NCI-H748 (cell line): ENCODE measurements at regions not wholly inside any gene's neighbourhood (a gene's known extent, or its start where the extent isn't known, plus 50 kb on each side); places are given as distances from the start of the nearest gene placed in this dataset.
A peak's percentile ranks its signal among the peaks of the same experiment; 100 is the strongest.
"Not testable (repeated sequence)": the region's sequence is repeated elsewhere in the genome, so short reads cannot be mapped to it uniquely, and the experiment has no call there.

ENCODE experiments used
- DNase-seq: peaks from one replicate; lab custom pipeline; 2025; ENCODE audit not compliant: unreplicated experiment; lab: John Stamatoyannopoulos, UW

- no peak for DNase-seq
Observed at GRCh38 chr10:52598936-52599335, 173.6 kb downstream of the MBL2 start.

GRCh38 chr10:52599551-52600200 is 172.9 kb downstream of the MBL2 start:
- DNase-seq = no peak

GRCh38 chr10:52604131-52604530 is 168.5 kb downstream of the MBL2 start:
- not testable (repeated sequence) for DNase-seq

GRCh38 chr10:52609071-52609470 is 163.5 kb downstream of the MBL2 start:
- no peak for DNase-seq

- no peak for DNase-seq
Observed at GRCh38 chr10:52609626-52610240, 162.9 kb downstream of the MBL2 start.

GRCh38 chr10:52615331-52615730 is 157.3 kb downstream of the MBL2 start:
- DNase-seq = no peak

GRCh38 chr10:52615756-52616394 is 156.7 kb downstream of the MBL2 start:
- DNase-seq = no peak

- DNase-seq = no peak
Observed at GRCh38 chr10:52616395-52616764, 156.2 kb downstream of the MBL2 start.

- no peak for DNase-seq
Observed at GRCh38 chr10:52617346-52617745, 155.2 kb downstream of the MBL2 start.

GRCh38 chr10:52619052-52619451 is 153.5 kb downstream of the MBL2 start:
- no peak for DNase-seq

GRCh38 chr10:52621635-52622079 is 150.9 kb downstream of the MBL2 start:
- no peak for DNase-seq

- no peak for DNase-seq
Observed at GRCh38 chr10:52623761-52624160, 148.8 kb downstream of the MBL2 start.

GRCh38 chr10:52627279-52627678 is 145.3 kb downstream of the MBL2 start:
- DNase-seq = no peak

- DNase-seq = no peak
Observed at GRCh38 chr10:52631146-52631545, 141.4 kb downstream of the MBL2 start.

- DNase-seq = no peak
Observed at GRCh38 chr10:52631648-52632047, 140.9 kb downstream of the MBL2 start.

GRCh38 chr10:52632591-52632990 is 140.0 kb downstream of the MBL2 start:
- no peak for DNase-seq

- no peak for DNase-seq
Observed at GRCh38 chr10:52633266-52633665, 139.3 kb downstream of the MBL2 start.

- no peak for DNase-seq
Observed at GRCh38 chr10:52635651-52636050, 136.9 kb downstream of the MBL2 start.

GRCh38 chr10:52636874-52637273 is 135.7 kb downstream of the MBL2 start:
- no peak for DNase-seq

GRCh38 chr10:52637592-52637991 is 135.0 kb downstream of the MBL2 start:
- no peak for DNase-seq

GRCh38 chr10:52639652-52640051 is 132.9 kb downstream of the MBL2 start:
- DNase-seq = peak; percentile 6

- no peak for DNase-seq
Observed at GRCh38 chr10:52642208-52642607, 130.4 kb downstream of the MBL2 start.
